RCC 7860 (cell line): ENCODE measurements at regions not wholly inside any gene's neighbourhood (a gene's known extent, or its start where the extent isn't known, plus 50 kb on each side); places are given as distances from the start of the nearest gene placed in this dataset.
"Not testable (repeated sequence)": the region's sequence is repeated elsewhere in the genome, so short reads cannot be mapped to it uniquely, and the experiment has no call there.

Experiments
- DNase-seq: peaks from one replicate; pipeline ENCODE4 v3.0.0-alpha.2; 2015; ENCODE audit warnings: low spot score
- FAIRE-seq: peaks from 2 replicates; lab custom pipeline; 2012; peaks lifted over from hg19 to GRCh38; lab: Jason Lieb, UNC

DNA sequence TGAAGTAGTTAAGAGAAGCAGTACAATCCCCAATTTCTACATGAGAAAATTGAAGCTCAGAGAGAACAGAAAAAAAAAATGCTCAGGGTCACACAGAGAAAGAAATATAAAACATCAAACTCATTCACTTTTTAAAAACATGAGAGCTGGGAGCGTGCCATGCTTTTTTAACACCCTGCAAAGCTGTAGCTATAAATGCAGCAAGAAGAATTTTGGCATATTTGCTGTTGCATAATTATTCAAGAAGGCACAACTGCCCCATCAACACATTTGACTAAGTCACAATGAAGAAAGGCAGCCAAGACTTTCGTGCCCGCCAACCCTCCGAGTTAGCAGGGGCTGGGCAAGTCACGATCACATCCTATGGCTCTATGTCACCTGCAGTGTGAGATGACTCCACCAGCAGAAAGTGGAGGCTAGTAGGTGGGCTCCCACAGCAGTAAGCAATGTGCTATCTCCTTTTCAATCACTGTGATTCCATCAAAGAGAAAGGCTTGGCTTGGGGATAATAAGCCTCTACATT, 214.8 kb downstream of the DHX15 start:
- DNase-seq (no peak), FAIRE-seq (no peak)

DNA sequence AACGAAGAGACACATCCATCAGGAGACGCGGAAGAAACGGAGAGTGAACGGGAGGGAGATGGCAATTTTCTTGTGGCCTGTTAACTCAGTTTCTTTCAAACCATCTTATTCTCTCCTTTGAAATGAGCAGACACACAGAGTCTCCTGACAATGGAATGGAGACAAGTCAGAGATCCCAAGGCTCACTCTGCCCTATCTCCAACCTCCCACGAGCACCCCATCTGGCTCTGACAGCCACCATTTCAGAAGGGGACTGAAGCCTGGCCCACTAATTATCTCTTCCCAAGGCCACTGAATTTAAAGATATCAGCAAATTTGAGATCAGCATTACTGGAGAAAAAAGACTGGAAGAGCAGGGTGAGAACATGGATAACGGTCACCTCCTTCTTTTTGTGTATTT, 215.6 kb downstream of the DHX15 start:
- FAIRE-seq, result no peak

GRCh38 chr4:24364852-24365251, 219.5 kb downstream of the DHX15 start:
- DNase-seq, result no peak
- no peak for FAIRE-seq

More for the DNA sequence above, 215.6 kb downstream of the DHX15 start:
- DNase-seq, result no peak

DNA sequence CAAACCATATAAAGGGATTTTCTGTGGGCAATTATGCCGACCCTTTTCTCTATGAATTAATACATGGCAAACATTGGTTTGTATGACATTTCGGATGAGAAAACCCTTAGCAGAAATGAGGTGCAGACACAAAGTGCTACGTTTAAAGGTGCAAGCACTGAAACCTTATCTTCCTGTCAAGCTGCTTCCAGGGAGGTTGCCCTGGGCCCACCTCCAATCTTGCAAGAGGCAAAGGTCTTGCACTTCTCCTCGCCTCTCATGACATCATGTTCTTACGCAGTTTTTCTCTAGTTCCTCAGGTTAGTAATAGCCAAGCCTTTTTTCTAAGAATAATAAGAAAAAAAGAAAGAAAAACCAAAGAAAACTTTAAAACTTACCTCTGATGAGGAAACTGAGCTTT, 220.1 kb downstream of the DHX15 start:
- FAIRE-seq (no peak), DNase-seq (no peak)

DNA sequence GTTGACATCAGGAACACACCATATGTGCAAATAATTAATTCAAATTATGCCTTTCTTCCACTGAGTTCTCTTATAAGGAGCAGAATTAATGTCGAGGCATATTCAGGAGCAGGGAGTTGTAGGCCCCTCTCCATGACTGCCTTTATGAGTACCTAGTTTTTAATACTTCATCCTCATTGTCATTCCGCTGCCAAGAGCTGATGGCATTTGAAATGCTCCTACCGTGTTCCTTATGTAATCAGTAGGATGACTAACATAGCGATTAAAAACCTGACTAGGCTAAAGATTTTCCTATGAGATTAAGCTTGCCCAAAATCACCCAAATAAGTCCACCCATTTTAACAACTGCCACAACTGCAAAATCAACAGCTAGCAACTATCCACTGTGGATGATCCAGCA, 220.6 kb downstream of the DHX15 start:
- DNase-seq, result no peak
- FAIRE-seq, result no peak

- no peak for FAIRE-seq
- DNase-seq, result no peak
These were observed 232.2 kb downstream of the DHX15 start for GRCh38 chr4:24352112-24352511.

DNA sequence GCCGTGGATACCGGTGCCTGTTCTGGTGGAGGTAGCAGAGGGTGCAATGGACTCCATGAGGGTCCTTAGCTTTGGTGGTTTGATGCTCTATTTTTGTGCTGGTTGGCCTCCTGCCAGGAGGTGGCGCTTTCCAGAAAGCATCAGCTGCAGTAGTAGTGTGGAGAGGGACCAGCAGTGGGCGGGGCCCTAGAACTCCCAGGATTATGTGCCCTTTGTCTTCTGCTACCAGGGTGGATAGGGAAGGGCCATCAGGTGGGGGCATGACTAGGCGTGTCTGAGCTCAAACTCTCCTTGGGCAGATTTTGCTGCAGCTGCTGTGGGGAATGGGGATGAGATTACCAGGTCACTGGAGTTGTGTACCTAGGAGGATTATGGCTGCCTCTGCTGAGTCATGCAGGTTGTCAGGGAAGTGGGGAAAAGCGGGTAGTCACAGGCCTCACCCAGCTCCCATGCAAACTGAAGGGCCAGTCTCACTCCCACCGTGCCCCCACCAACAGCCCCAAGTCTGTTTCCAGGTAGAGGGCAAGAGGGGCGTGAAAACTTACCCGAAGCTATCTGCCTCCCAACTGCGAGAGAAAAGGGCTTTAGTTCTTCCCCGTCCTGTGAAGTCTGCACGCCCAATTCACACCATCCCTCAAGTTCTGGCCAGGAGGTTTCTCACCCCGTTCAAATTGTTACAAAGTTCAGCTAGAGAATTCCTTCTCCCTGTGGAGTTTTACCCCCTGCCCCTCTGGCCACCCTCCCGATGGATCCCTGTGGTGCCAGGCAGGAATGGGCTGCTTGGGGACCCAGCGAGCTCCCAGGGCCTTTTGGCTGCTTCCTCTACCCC, 235.0 kb downstream of the DHX15 start:
- FAIRE-seq, DNase-seq: not testable (repeated sequence)

DNA sequence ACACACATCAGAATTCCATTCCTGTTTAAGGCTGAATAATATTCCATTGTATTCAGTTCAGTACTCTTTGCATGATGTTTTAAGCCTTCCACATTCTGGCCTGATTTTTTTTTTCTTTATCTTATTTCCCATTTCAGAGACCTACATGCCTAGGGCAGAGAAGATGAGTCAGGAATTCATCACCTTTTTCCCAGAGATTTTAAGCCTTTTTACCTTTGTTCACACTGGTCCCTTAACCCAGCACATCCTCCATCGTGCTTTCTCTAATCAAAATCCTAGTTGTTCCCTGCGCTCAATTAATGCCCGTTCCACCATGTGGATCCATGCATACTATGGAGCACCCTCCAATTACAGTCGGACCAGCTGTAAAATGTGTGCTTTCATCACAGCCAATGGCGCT, 245.1 kb downstream of the DHX15 start:
- DNase-seq (no peak), FAIRE-seq (no peak)

DNA sequence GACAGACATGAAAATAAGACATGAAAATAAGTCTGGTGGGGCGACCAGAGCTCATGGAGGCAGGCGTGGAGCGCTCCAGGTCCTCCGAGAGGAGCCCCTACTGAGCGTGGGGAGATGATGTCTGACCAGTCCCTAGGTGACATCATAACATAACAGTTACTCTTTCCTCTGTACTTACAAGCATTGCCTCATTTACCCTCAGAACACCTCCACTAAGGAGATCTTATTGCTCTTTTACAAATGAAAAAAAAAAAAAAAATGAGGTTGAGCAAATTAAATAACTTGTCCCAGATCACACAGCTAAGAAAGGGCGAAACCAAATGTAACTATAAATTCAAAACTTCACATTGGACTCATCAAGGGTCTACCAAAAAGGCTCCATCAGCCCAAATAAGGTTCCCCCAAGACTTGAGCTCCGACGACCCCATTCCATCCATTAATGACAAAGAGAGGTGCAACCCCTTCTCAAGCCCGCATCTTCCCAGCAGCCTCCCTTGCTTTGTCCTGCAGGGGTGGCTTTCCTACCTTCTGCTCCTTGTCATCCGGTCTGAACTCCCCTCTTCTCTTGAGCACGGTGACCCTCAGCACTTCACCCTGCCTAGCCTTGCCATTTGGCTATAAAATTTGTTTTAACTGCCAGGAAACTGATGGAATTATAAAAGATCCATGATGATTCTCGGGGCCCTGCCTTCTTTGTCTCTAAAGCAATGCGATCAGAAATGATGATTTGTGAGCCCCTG, 246.7 kb downstream of the DHX15 start:
- no peak for FAIRE-seq

GRCh38 chr4:24335616-24336015, 248.7 kb downstream of the DHX15 start:
- FAIRE-seq, result no peak
- no peak for DNase-seq

More for the DNA sequence above, 246.7 kb downstream of the DHX15 start:
- no peak for DNase-seq

DNA sequence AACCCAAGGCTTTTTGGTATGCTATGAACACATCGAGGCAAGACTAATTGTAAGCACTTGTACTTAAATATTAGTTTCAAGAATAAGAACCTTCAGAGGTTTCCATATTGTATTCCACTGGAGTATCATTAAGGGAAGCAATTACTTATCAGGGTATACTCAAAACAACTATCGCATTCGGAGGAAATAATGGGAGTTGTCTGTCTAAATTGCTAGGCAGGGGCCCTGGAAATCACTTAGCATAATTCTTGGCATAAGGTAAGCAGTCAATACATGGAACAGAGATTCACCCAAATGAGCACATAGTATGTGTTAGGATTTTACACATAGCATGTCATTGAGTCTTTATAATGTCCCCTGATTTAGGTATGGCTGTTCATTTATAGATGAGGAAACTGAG, 249.4 kb downstream of the DHX15 start:
- DNase-seq, result no peak
- FAIRE-seq, result no peak

DNA sequence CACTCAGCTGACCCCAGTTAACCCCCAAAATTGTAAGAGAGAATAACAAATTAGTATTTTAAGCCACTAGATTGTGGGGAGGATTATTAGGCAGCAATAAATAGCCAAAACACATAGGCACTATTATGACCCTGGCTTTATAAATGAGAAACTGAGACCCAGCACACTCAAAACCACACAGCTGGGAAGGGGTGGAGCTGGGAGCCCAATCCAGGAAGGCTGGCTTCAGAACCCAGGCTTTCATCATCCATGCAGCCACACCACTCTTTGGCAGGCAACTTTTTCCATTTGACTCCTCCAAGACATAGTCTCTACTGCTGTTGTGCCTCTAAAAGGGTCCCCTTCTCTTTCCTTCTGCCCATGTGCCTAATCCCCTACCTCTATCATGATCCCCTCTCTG, 253.8 kb downstream of the DHX15 start:
- DNase-seq (no peak), FAIRE-seq (no peak)

DNA sequence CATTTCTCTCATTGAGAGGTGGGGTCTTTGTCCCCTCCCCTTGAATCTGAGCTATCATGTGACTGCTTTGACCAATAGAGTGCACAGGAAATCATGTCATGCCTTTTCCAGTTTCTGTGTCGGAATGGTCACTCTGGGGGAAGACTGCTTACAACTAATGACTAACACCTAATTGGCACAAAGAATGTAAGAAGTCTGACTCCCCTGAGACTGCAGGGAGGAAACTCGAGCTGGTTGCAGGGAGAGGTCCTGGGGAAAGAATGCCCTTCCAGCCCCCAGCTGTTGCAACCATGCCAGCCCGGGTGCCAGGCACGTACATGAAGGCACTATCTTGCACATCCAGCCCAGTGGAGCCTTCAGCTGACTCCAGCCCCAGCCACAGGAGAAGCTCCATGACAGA, 254.2 kb downstream of the DHX15 start:
- DNase-seq, result no peak
- no peak for FAIRE-seq

GRCh38 chr4:24328711-24329110, 255.6 kb downstream of the DHX15 start:
- DNase-seq (no peak), FAIRE-seq (no peak)

- FAIRE-seq (no peak), DNase-seq (no peak)
These were observed 256.0 kb downstream of the DHX15 start for GRCh38 chr4:24328310-24328709.

DNA sequence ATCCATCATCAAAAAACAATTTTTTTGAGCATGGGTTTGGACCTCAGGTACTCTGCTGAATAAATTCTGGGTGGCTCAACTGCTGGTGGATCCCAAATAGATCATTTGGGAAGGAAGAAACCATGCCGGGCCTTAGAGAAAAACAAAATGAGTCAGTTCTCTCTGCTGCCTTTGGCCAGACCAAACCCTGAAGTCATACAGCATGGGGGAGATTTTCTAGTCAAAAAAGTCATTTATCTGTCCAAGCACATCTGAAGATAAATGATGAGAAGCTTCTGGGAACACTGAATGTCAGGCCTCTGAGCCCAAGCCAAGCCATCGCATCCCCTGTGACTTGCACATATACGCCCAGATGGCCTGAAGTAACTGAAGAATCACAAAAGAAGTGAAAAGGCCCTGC, 261.4 kb downstream of the DHX15 start:
- FAIRE-seq, result no peak
- DNase-seq, result no peak

GRCh38 chr4:24322511-24322910, 261.8 kb downstream of the DHX15 start:
- DNase-seq (no peak), FAIRE-seq (no peak)

DNA sequence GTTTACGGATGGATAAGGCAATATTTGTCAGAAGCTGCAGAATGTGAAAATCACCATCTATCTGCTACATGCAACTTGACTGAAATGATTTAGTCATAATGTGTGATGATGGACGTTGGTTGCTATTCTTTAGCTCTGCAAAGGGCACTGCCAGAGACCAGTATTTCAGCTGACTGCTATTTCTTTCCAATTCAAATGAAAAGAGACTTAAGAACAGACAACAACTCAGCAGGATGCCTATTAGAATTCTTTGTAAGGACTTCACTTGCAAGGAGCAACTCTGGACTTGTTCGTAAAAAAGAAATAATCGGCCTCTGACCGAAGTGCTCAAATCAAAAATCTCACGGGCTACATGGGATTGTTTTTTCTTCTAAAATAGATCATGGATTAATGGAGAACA, 262.7 kb downstream of the DHX15 start:
- FAIRE-seq (no peak), DNase-seq (no peak)

GRCh38 chr4:24321131-24321530, 263.2 kb downstream of the DHX15 start:
- DNase-seq (no peak), FAIRE-seq (no peak)

DNA sequence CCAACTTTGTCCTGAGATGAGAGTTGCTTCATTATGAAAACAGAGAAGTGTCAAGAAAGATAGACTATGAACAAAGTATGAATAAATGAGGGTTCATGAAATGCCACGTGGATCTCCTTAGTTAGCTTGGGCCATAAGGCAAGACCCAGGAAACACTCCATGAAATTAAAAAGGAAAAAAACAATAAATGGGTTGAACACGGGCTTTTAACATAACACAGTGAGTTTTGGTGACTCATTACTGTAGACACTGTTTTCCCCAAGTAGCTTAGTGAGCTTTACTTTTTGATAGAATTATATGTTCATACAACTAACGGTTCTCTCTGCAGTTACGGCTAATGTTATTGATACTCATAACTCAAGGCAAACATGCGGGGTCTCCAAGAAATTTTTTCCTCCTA, 265.0 kb downstream of the DHX15 start:
- no peak for DNase-seq
- no peak for FAIRE-seq

DNA sequence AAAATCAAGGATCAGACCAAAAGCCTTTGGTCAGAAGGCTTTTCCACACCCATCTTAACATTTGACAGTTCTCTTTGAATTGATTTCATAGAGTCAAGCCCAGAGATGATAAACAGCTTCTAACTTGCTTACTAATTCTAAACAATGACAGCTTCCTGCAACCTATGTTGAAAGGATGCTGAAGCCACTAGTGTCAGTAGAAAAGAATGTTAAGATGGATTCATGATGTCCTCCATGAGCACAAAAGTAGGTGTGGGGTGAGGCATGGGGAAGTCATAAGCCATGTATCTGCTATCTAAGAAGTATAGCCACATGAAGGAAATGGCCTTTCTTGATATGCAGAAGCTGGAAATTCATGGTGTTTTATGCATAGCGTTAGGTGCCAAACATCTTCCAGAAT, 269.3 kb downstream of the DHX15 start:
- DNase-seq (no peak), FAIRE-seq (no peak)

GRCh38 chr4:24312261-24312913, 272.0 kb downstream of the DHX15 start:
- FAIRE-seq (no peak), DNase-seq (no peak)
